HG03469 (cell line): ENCODE measurements at regions not wholly inside any gene's neighbourhood (a gene's known extent, or its start where the extent isn't known, plus 50 kb on each side); places are given as distances from the start of the nearest gene placed in this dataset.
"Not testable (repeated sequence)": the region's sequence is repeated elsewhere in the genome, so short reads cannot be mapped to it uniquely, and the experiment has no call there.

Experiments
- ATAC-seq: cut with Tn5 transposase; IDR thresholded peaks from one replicate; pipeline ENCODE4 v1.9.1; 2021; ENCODE audit warnings: mild to moderate bottlenecking, moderate library complexity, moderate number of reproducible peaks; ENCODE audit not compliant: unreplicated experiment

GRCh38 chr17:77794846-77795245 is 163.7 kb upstream of the TNRC6C start:
- no peak for ATAC-seq

GRCh38 chr17:77795685-77796084 is 162.8 kb upstream of the TNRC6C start:
- ATAC-seq = no peak

- ATAC-seq = no peak
Measured at GRCh38 chr17:77796176-77796860, 162.2 kb upstream of the TNRC6C start.

GRCh38 chr17:77798031-77798430 is 160.5 kb upstream of the TNRC6C start:
- ATAC-seq = no peak

GRCh38 chr17:77798481-77798880 is 160.0 kb upstream of the TNRC6C start:
- ATAC-seq = no peak

- no peak for ATAC-seq
Measured at GRCh38 chr17:77800816-77801215, 157.7 kb upstream of the TNRC6C start.

- no peak for ATAC-seq
Measured at GRCh38 chr17:77801545-77802332, 156.8 kb upstream of the TNRC6C start.

- ATAC-seq = no peak
Measured at GRCh38 chr17:77802333-77802615, 156.2 kb upstream of the TNRC6C start.

GRCh38 chr17:77802811-77803220 is 155.7 kb upstream of the TNRC6C start:
- no peak for ATAC-seq

- ATAC-seq = no peak
Measured at GRCh38 chr17:77803726-77804125, 154.8 kb upstream of the TNRC6C start.

GRCh38 chr17:77804796-77805426 is 153.6 kb upstream of the TNRC6C start:
- ATAC-seq = no peak

GRCh38 chr17:77805970-77806369 is 152.5 kb upstream of the TNRC6C start:
- not testable (repeated sequence) for ATAC-seq

GRCh38 chr17:77807051-77807745 is 151.3 kb upstream of the TNRC6C start:
- no peak for ATAC-seq

GRCh38 chr17:77807746-77808441 is 150.6 kb upstream of the TNRC6C start:
- no peak for ATAC-seq

- no peak for ATAC-seq
Measured at GRCh38 chr17:77808686-77809425, 149.6 kb upstream of the TNRC6C start.

GRCh38 chr17:77809814-77810213 is 148.7 kb upstream of the TNRC6C start:
- ATAC-seq = no peak

GRCh38 chr17:77810536-77810935 is 148.0 kb upstream of the TNRC6C start:
- ATAC-seq = no peak

GRCh38 chr17:77811521-77811920 is 147.0 kb upstream of the TNRC6C start:
- ATAC-seq = no peak

- no peak for ATAC-seq
Measured at GRCh38 chr17:77814091-77814772, 144.3 kb upstream of the TNRC6C start.
